ENCODE measurements at regions not wholly inside any gene's neighbourhood (a gene's known extent, or its start where the extent isn't known, plus 50 kb on each side); places are given as distances from the start of the nearest gene placed in this dataset.

DNA sequence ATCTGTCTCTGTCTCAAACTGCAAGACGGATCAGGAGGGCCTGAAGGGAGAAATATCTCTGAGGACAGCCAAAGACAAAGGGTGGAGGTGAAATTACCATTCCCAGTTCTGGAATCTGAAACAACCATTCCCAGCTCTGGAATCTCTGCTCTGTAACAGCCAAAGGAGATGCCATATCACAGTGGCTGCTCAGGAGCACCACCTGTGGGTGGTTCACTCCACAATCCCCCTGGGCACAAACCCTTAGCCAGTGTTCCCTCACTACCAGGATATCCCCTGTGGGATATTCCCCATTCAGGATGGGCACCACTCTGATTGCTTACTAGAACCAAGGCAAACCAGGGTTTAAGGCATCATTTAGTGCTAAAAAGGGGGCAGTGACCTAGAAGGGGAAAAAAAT lies 199.0 kb downstream of the HTR7 start:
- TF ChIP-seq, protein P1, sequence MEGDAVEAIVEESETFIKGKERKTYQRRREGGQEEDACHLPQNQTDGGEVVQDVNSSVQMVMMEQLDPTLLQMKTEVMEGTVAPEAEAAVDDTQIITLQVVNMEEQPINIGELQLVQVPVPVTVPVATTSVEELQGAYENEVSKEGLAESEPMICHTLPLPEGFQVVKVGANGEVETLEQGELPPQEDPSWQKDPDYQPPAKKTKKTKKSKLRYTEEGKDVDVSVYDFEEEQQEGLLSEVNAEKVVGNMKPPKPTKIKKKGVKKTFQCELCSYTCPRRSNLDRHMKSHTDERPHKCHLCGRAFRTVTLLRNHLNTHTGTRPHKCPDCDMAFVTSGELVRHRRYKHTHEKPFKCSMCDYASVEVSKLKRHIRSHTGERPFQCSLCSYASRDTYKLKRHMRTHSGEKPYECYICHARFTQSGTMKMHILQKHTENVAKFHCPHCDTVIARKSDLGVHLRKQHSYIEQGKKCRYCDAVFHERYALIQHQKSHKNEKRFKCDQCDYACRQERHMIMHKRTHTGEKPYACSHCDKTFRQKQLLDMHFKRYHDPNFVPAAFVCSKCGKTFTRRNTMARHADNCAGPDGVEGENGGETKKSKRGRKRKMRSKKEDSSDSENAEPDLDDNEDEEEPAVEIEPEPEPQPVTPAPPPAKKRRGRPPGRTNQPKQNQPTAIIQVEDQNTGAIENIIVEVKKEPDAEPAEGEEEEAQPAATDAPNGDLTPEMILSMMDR (IDR thresholded peaks at IDR 0.05; ENCODE audit: insufficient read depth, low read depth, low read length), result no peak
- no peak for TF ChIP-seq EZH2 (IDR thresholded peaks at IDR 0.05; ENCODE audit: insufficient read depth, low read length)
